A549 (cell line): ENCODE measurements at regions not wholly inside any gene's neighbourhood (a gene's known extent, or its start where the extent isn't known, plus 50 kb on each side); places are given as distances from the start of the nearest gene placed in this dataset.

Experiments
- ATAC-seq, 2 experiments: fragments of 200-7000 bp in 1 of 2; fragments of >200 bp in 1 of 2; cut with Nextera tagmentation in 1 of 2; cut with Tn5 transposase in 1 of 2; 3 replicates each; pipeline versions ENCODE4 v1.8.0 to v1.9.1; 2018 to 2020; ENCODE audit warnings: mild to moderate bottlenecking in 1 of 2, moderate library complexity in 1 of 2
- CTCF ChIA-PET: fragments of 300-600 bp; sonication (Branson Sonifier 250); formaldehyde crosslinking; extraction: SDS; loops from one replicate; lab custom pipeline; 2021; ENCODE audit warnings: antibody characterized with exemption, inconsistent platforms; lab: Yijun Ruan, JAX
- POLR2A ChIA-PET: fragments of 350-600 bp; formaldehyde crosslinking; extraction: SDS; loops from one replicate; lab custom pipeline; 2021; ENCODE audit warnings: antibody characterized with exemption, inconsistent platforms; lab: Yijun Ruan, JAX
- DNase-seq, 2 experiments: peaks; one replicate each; pipeline versions ENCODE4 v3.0.0 to v3.0.0-alpha.2; 2011 to 2016; ENCODE audit warnings: low read depth in 1 of 2, low spot score in 1 of 2
- FAIRE-seq: peaks from 2 replicates; lab custom pipeline; 2011; peaks lifted over from hg19 to GRCh38; lab: Jason Lieb, UNC
- H3K27ac ChIP-seq, 2 experiments: fragments of >200 bp; sonication (Bioruptor Twin); formaldehyde crosslinking; 3 replicates each; pipeline ENCODE4 v1.5.1; 2016 to 2017
- H3K4me1 ChIP-seq: fragments of >200 bp; sonication (Bioruptor Twin); formaldehyde crosslinking; 3 replicates; pipeline ENCODE4 v1.6.1; 2016
- H3K4me2 ChIP-seq: fragments of >200 bp; sonication (Bioruptor Twin); formaldehyde crosslinking; 3 replicates; pipeline ENCODE4 v1.6.1; 2016
- H3K4me3 ChIP-seq: fragments of >200 bp; sonication (Bioruptor Twin); formaldehyde crosslinking; 3 replicates; pipeline ENCODE4 v1.5.1; 2016
- H3K9me3 ChIP-seq: fragments of >200 bp; sonication (Bioruptor Twin); formaldehyde crosslinking; 3 replicates; pipeline ENCODE4 v1.6.1; 2016
- CBX2 ChIP-seq: fragments of 200-600 bp; sonication (generic); IDR thresholded peaks from 2 replicates; pipeline ENCODE4 v1.6.1; 2016; ENCODE audit warnings: low read depth, mild to moderate bottlenecking, borderline replicate concordance
- CHD2 ChIP-seq: fragments of 150-350 bp; IDR thresholded peaks from 2 replicates; pipeline ENCODE4 v1.6.1; 2014; ENCODE audit warnings: low read length; ENCODE audit not compliant: partially characterized antibody
- CHD4 ChIP-seq: fragments of 200-600 bp; sonication (generic); IDR thresholded peaks from 2 replicates; pipeline ENCODE4 v1.6.1; 2016; ENCODE audit warnings: antibody characterized with exemption, mild to moderate bottlenecking, borderline replicate concordance
- CTCF ChIP-seq: fragments of >200 bp; sonication (Bioruptor Twin); formaldehyde crosslinking; IDR thresholded peaks from 3 replicates; pipeline ENCODE4 v1.5.1; 2016
- EP300 ChIP-seq, 2 experiments: fragments of >200 bp; sonication (Bioruptor Twin); formaldehyde crosslinking; IDR thresholded peaks; 2 replicates in 1 of 2; 3 replicates in 1 of 2; pipeline ENCODE4 v1.6.1; 2016 to 2017
- FOSL2 ChIP-seq, 2 experiments: fragments of 450-650 bp in 1 of 2; fragments of >200 bp in 1 of 2; sonication (Bioruptor Twin) in 1 of 2; formaldehyde crosslinking; IDR thresholded peaks; 2 replicates each; pipeline versions ENCODE4 v1.5.0 to v1.6.1; 2016 to 2020; ENCODE audit warnings: mild to moderate bottlenecking in 1 of 2, moderate library complexity in 1 of 2
- FOXS1 ChIP-seq: fragments of 250-450 bp; sonication (Bioruptor Pico); IDR thresholded peaks from 2 replicates; pipeline ENCODE4 v1.5.0; 2020; ENCODE audit warnings: mild to moderate bottlenecking, moderate library complexity
- HDAC2 ChIP-seq: fragments of 200-600 bp; sonication (generic); IDR thresholded peaks from 2 replicates; pipeline ENCODE4 v1.6.1; 2016
- HES2 ChIP-seq: fragments of >200 bp; sonication (Bioruptor Twin); formaldehyde crosslinking; IDR thresholded peaks from 2 replicates; pipeline ENCODE4 v1.6.1; 2016
- HEYL ChIP-seq: fragments of 250-450 bp; sonication (Bioruptor Pico); IDR thresholded peaks from 2 replicates; pipeline ENCODE4 v1.8.0; 2021; ENCODE audit warnings: mild to moderate bottlenecking, moderate library complexity
- HOXA7 ChIP-seq: fragments of 250-450 bp; sonication (Bioruptor Pico); IDR thresholded peaks from 2 replicates; pipeline ENCODE4 v1.5.0; 2020; ENCODE audit warnings: mild to moderate bottlenecking, moderate library complexity
- HOXB13 ChIP-seq: fragments of 250-450 bp; sonication (Bioruptor Pico); IDR thresholded peaks from 2 replicates; pipeline ENCODE4 v1.5.0; 2020; ENCODE audit warnings: low read depth, mild to moderate bottlenecking, moderate library complexity
- HOXB5 ChIP-seq: fragments of 250-450 bp; sonication (Bioruptor Pico); IDR thresholded peaks from 2 replicates; pipeline ENCODE4 v1.5.0; 2020; ENCODE audit warnings: mild to moderate bottlenecking, moderate library complexity
- KDM1A ChIP-seq: fragments of 200-600 bp; sonication (generic); IDR thresholded peaks from 2 replicates; pipeline ENCODE4 v1.6.1; 2016; ENCODE audit warnings: low read depth, mild to moderate bottlenecking
- KDM5A ChIP-seq: fragments of 200-600 bp; sonication (generic); IDR thresholded peaks from 2 replicates; pipeline ENCODE4 v1.6.1; 2016; ENCODE audit warnings: antibody characterized with exemption, mild to moderate bottlenecking
- MAX ChIP-seq: IDR thresholded peaks from 2 replicates; pipeline ENCODE4 v1.6.1; 2012
- MAZ ChIP-seq: fragments of 150-350 bp; IDR thresholded peaks from 2 replicates; pipeline ENCODE4 v1.6.1; 2014; ENCODE audit warnings: antibody characterized with exemption, low read depth, low read length, borderline replicate concordance
- NFE2L2 ChIP-seq: fragments of 150-350 bp; conservative IDR thresholded peaks from 2 replicates; pipeline ENCODE4 v1.6.1; 2014; ENCODE audit warnings: low read length
- NPAS2 ChIP-seq: fragments of 250-450 bp; sonication (Bioruptor Pico); IDR thresholded peaks from 2 replicates; pipeline ENCODE4 v1.8.0; 2022; ENCODE audit warnings: mild to moderate bottlenecking, moderate library complexity, borderline replicate concordance
- NR3C1 ChIP-seq: fragments of >200 bp; sonication (Bioruptor Twin); formaldehyde crosslinking; IDR thresholded peaks from 3 replicates; pipeline ENCODE4 v1.6.1; 2017
- PBX3 ChIP-seq: IDR thresholded peaks from 2 replicates; pipeline ENCODE4 v1.6.1; 2012
- RAD21 ChIP-seq, 2 experiments: fragments of >200 bp in 1 of 2; sonication (Bioruptor Twin) in 1 of 2; formaldehyde crosslinking in 1 of 2; IDR thresholded peaks in 1 of 2; conservative IDR thresholded peaks in 1 of 2; 2 replicates in 1 of 2; 3 replicates in 1 of 2; pipeline ENCODE4 v1.6.1; 2012 to 2018; ENCODE audit warnings: inconsistent platforms in 1 of 2
- RARB ChIP-seq: fragments of 250-450 bp; sonication (Bioruptor Pico); IDR thresholded peaks from 2 replicates; pipeline ENCODE4 v1.8.0; 2021; ENCODE audit warnings: mild to moderate bottlenecking, moderate library complexity
- RCOR1 ChIP-seq: fragments of 150-350 bp; IDR thresholded peaks from 2 replicates; pipeline ENCODE4 v1.6.1; 2014; ENCODE audit warnings: antibody characterized with exemption, low read length, low read depth
- RNF2 ChIP-seq: fragments of 200-600 bp; sonication (generic); IDR thresholded peaks from 2 replicates; pipeline ENCODE4 v1.6.1; 2016; ENCODE audit warnings: low read depth, mild to moderate bottlenecking, antibody characterized with exemption, moderate library complexity, borderline replicate concordance
- SREBF2 ChIP-seq: fragments of 450-650 bp; IDR thresholded peaks from 2 replicates; pipeline ENCODE4 v1.6.1; 2014; ENCODE audit warnings: mild to moderate bottlenecking, moderate library complexity
- TP53 ChIP-seq: fragments of 250-450 bp; sonication (Bioruptor Pico); IDR thresholded peaks from 2 replicates; pipeline ENCODE4 v1.5.0; 2021; ENCODE audit warnings: mild to moderate bottlenecking, moderate library complexity
- ZFP36 ChIP-seq: fragments of 450-650 bp; IDR thresholded peaks from 2 replicates; pipeline ENCODE4 v1.6.1; 2014; ENCODE audit warnings: borderline replicate concordance; ENCODE audit not compliant: partially characterized antibody
- ZNF302 ChIP-seq: fragments of 250-450 bp; sonication (Bioruptor Pico); IDR thresholded peaks from 2 replicates; pipeline ENCODE4 v1.9.0; 2021; ENCODE audit warnings: inconsistent platforms, mild to moderate bottlenecking, moderate library complexity
- WGBS: methylation state at CpG from one replicate; pipeline ENCODE4 v1.1.6; 2017; ENCODE audit errors: missing lambda C conversion rate; 5-methylcytosine and 5-hydroxymethylcytosine counted together
- TF ChIP-seq, protein P1 (sequence below): fragments of >200 bp; sonication (Bioruptor Twin); formaldehyde crosslinking; IDR thresholded peaks from 3 replicates; pipeline ENCODE4 v1.6.1; 2016
- TF ChIP-seq, protein P2 (sequence below): fragments of 150-350 bp; IDR thresholded peaks from 2 replicates; pipeline ENCODE4 v1.6.1; 2014; ENCODE audit warnings: low read depth, mild to moderate bottlenecking, low read length

- DNase-seq (no peak), ATAC-seq (no peak), FAIRE-seq (no peak)
- H3K4me2 ChIP-seq: no peak overlapping the region
- CTCF ChIA-PET: interaction anchor here (1.5 kb wide), 1 partner anchor 10 kb away, joined by 4 read pairs; no protein-coding TSS in a partner anchor
- WGBS: 57% methylated on average over 3 of the region's 3 CpGs
- H3K4me3 ChIP-seq: no peak overlapping the region
- POLR2A ChIA-PET: no interaction called here
- H3K27ac ChIP-seq: peak overlapping the region in 1 of 2 experiments; percentile 26; a peak in 1 of 6 replicates
- TF ChIP-seq HOXB13 (CRISPR knock-in tag) (no peak), MAZ (no peak), CHD2 (no peak), NPAS2 (CRISPR knock-in tag) (no peak), ZFP36 (no peak), NR3C1 (no peak), MAX (no peak), CTCF (no peak), CBX2 (no peak), RAD21 (conservative IDR thresholded peaks at IDR 0.05 in 1 of 2, IDR thresholded peaks at IDR 0.05 in 1 of 2) (no peak), TP53 (CRISPR knock-in tag) (no peak), RNF2 (no peak), RARB (no peak), CHD4 (no peak), KDM1A (no peak), HOXA7 (CRISPR knock-in tag) (no peak), NFE2L2 (no peak), KDM5A (no peak), EP300 (IDR thresholded peaks at IDR 0.05) (no peak), FOXS1 (no peak)
- H3K4me1 ChIP-seq: peaks cover 6% of the 10 kb centered on the region; the same call in 1 of the 3 replicates
- H3K9me3 ChIP-seq: no peaks in the 10 kb centered on the region
Measured at GRCh38 chr13:44117351-44117750, 237.6 kb downstream of the LACC1 start.

DNA sequence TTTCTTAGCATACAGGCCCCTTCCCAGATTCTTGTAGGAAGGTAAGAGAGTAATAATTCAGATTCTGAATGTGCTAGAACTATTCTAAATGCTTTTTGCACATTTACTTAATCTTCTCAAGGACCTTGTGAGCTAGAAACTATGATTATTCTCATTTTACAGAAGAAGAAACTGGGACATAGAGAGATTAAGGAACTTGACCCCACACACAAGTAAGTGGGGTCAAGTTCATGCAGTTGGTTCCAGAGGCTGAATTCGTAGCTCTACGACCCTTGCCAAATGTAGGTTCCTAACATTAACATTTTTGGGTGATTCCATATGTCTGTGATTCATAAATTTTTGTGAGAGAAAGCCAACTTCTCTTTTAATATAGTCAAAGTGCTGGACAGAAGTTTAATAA lies 238.1 kb downstream of the LACC1 start:
- DNase-seq: no peak
- no peaks in the 10 kb centered on the region; the same call in 2 of the 3 replicates for H3K9me3 ChIP-seq
- no peak overlapping the region for H3K4me2 ChIP-seq
- no peak overlapping the region for H3K4me3 ChIP-seq
- 95% methylated on average over 2 of the region's 2 CpGs for WGBS
- TF ChIP-seq SREBF2: no peak
- TF ChIP-seq HEYL (CRISPR knock-in tag): no peak
- no peak for TF ChIP-seq HOXB5 (CRISPR knock-in tag)
- TF ChIP-seq HES2: no peak
- TF ChIP-seq, protein P1, sequence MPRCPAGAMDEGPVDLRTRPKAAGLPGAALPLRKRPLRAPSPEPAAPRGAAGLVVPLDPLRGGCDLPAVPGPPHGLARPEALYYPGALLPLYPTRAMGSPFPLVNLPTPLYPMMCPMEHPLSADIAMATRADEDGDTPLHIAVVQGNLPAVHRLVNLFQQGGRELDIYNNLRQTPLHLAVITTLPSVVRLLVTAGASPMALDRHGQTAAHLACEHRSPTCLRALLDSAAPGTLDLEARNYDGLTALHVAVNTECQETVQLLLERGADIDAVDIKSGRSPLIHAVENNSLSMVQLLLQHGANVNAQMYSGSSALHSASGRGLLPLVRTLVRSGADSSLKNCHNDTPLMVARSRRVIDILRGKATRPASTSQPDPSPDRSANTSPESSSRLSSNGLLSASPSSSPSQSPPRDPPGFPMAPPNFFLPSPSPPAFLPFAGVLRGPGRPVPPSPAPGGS: no peak
- TF ChIP-seq RCOR1: no peak
- TF ChIP-seq, protein P2, sequence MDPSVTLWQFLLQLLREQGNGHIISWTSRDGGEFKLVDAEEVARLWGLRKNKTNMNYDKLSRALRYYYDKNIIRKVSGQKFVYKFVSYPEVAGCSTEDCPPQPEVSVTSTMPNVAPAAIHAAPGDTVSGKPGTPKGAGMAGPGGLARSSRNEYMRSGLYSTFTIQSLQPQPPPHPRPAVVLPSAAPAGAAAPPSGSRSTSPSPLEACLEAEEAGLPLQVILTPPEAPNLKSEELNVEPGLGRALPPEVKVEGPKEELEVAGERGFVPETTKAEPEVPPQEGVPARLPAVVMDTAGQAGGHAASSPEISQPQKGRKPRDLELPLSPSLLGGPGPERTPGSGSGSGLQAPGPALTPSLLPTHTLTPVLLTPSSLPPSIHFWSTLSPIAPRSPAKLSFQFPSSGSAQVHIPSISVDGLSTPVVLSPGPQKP: no peak
- TF ChIP-seq HDAC2: no peak
- TF ChIP-seq PBX3: no peak
- no peak for TF ChIP-seq ZNF302 (CRISPR knock-in tag)
- TF ChIP-seq FOSL2 (IDR thresholded peaks at IDR 0.05): no peak
- no peak for TF ChIP-seq FOSL2 (CRISPR knock-in tag; IDR thresholded peaks at IDR 0.05)
- ATAC-seq: no peak
- CTCF ChIA-PET: no interaction called here
- H3K27ac ChIP-seq: no peak overlapping the region; a peak in 1 of 6 replicates
- POLR2A ChIA-PET: no interaction called here
- peaks cover 6% of the 10 kb centered on the region; the same call in 1 of the 3 replicates for H3K4me1 ChIP-seq
- no peak for FAIRE-seq
